HG02798 (cell line): ENCODE measurements at regions not wholly inside any gene's neighbourhood (a gene's known extent, or its start where the extent isn't known, plus 50 kb on each side); places are given as distances from the start of the nearest gene placed in this dataset.
"Not testable (repeated sequence)": the region's sequence is repeated elsewhere in the genome, so short reads cannot be mapped to it uniquely, and the experiment has no call there.

Experiments
- ATAC-seq: cut with Tn5 transposase; IDR thresholded peaks from one replicate; pipeline ENCODE4 v1.9.1; 2021; ENCODE audit warnings: mild to moderate bottlenecking; ENCODE audit not compliant: unreplicated experiment, poor library complexity

DNA sequence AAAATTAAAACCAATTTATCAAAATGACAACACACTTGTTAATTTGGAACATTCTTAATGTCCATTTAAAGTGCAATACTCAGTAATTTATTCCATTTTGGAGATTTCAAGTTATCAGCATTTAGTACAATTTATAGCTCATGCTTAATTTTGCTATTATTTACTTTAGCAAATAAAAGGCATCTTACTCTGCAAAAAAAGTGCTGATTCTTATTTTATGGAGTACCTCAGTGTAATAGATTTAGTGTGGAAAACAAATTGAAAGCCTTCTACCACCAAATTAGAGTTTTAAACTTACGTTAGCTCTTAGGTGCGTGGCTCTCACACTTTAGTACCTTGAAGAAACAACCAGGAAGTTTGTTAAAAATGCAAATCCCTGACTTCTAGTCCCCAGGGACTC, 208.4 kb upstream of the NRIP1 start:
- no peak for ATAC-seq

- no peak for ATAC-seq
Observed at GRCh38 chr21:15274701-15275485, 210.1 kb upstream of the NRIP1 start.

DNA sequence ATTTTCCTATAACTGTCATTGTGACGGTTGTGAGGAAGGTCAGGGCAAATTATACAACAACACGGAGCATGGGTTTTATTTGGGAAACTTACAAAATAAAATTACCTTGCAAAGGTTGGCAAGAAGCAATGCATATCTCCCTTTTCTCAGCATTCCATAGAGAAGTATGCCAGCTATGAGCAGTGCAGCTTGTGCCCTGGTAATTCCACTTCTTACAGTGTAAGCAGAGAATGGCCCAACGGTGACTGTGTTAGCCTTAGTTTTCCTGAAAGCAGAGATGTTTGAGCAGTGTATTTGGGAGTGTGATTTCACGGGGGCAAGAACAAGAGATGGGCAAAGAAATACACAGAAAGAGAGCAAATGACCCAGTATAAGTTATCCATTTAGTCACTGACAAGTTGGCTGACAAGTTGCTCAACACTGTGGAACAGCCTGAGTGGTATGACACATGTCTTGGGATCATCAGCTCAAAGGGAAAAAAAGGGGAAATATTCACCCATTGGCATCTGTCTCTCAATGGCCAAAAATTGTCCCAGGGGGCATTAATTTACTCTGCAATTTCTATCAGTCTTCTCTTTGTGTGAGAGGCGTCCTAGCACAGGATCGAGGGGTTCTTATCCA, 210.9 kb upstream of the NRIP1 start:
- ATAC-seq = no peak

DNA sequence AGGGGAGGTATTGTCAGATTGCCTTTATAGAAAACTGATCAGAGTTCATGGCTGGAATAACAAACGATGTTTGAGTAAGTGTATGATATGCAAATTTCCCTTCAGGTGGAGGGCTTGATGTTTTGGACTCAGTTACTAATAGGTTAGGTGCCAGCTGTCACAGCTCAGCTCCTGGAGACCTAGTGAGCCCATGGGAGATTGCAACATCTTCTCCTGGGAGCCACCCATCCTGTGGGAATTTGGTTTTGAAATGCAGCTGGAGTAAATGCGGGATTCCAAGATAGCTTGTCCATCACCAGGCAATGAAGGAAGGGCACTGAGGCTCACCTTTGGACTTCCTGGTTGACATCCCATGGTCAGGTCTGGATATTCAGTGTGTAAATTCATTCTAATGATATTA, 211.4 kb upstream of the NRIP1 start:
- no peak for ATAC-seq

DNA sequence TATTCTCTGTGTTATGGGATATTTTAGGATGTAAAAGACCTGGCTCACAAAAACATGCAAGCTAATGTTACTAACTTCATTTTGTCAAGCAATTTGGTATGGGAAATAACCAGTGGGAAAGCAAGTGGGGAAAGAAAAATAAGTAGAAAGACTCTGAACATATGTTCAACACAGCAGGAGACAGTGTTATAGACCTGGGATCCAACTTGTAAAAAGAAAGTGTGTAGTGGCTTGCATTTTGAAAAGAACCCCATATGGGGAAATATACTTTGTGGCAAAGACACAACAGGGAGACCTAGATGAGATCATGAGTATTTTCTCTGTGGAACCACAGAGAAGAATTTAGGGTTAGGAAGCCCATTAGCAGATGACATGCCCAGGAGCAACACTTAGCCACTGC, 212.7 kb upstream of the NRIP1 start:
- no peak for ATAC-seq

- ATAC-seq = no peak
Observed at GRCh38 chr21:15278279-15278678, 213.5 kb upstream of the NRIP1 start.

- no peak for ATAC-seq
Observed at GRCh38 chr21:15278851-15279250, 214.1 kb upstream of the NRIP1 start.

DNA sequence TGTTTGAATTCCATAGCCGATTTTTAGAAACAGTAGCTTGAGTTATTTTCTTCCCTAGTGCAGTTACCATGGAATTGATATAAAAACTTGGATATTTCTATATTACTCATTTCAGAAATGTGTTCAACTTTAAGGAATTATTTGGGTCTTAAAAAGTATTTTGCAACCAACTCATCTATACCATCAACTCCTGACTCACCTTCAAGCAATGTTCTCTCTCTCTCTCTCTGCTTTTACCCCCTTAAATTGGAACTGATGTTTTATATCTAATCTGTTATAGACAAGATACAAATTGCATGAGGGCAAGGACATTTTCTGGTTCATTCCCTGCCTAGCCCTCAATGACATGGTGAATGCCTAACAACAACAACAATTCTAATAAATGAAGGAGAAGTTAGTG, 214.7 kb upstream of the NRIP1 start:
- ATAC-seq = no peak

- ATAC-seq = no peak
Observed at GRCh38 chr21:15281714-15282113, 216.9 kb upstream of the NRIP1 start.

GRCh38 chr21:15282665-15283064, 217.9 kb upstream of the NRIP1 start:
- ATAC-seq = no peak

- ATAC-seq = no peak
Observed at GRCh38 chr21:15283138-15283537, 218.3 kb upstream of the NRIP1 start.

DNA sequence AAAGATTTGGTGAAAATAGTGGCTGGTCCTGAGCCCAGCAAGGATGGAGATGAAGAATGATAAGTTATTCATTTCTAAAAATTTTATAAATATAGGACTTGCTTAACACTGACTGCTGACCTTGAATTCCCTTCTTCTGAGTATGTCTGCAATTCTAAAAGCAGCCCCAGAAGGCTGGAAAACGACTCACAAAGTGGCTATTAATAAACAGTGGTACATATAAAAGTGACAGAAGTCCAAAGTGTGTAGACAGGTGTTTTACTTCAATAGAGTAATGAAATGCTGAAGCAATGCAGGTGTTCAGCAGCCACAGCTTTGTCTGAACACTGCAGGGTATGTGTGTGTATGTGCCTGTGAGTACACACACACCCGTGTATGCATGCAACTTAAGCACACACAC, 219.0 kb upstream of the NRIP1 start:
- ATAC-seq = no peak

DNA sequence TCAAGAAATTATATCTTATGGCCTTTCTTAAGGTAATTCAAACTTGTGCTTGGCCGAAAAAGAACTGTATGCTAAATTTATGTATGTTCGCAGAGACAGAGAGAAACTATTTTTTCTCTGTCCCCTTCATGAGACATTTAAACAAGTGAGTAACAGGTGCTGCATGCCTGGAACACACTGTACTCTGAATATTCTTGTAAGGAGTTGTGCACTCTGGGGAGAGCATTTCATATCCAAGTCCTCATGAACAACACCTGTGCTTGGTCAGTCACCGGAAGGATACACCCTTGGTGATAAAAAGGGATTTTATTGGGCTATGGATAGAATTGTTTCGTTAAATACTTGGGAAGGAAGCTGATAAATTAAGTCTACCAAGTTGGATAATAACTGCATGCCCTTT, 220.8 kb upstream of the NRIP1 start:
- ATAC-seq = no peak

- no peak for ATAC-seq
Observed at GRCh38 chr21:15289246-15289645, 224.4 kb upstream of the NRIP1 start.

GRCh38 chr21:15289896-15290841, 225.4 kb upstream of the NRIP1 start:
- ATAC-seq = no peak

DNA sequence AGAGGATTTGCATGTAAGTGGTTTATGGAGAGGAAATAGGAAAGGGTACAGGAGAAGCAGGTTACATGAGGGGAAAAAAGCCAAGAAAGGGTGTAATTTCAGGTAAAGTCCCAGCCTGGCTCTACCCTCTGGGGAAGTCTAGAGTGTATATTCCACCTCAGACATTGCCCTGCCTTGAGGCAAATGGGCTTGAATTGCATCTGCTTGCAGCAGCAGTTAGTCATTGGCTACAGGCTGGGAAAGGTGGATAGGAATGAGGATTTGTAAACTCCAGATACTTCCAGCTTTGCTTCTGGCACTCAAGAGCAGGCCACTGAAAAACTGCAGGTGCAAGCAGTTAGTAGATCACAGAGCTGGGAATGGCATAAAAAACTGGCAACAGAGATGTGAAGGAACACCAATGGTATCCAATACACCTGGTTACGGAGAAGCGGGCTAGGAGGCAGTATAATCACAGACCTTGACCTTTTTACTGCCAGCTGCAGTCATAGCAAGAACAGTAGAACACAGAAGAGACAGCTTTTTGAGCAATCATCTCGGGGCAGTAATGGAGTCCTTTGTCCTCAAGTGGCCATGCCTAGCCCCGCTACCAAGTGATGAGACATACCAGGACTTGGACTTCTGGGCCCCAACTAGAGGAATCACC, 226.9 kb upstream of the NRIP1 start:
- no peak for ATAC-seq

GRCh38 chr21:15293240-15293639, 228.4 kb upstream of the NRIP1 start:
- ATAC-seq = no peak

GRCh38 chr21:15295875-15296274, 231.1 kb upstream of the NRIP1 start:
- no peak for ATAC-seq

DNA sequence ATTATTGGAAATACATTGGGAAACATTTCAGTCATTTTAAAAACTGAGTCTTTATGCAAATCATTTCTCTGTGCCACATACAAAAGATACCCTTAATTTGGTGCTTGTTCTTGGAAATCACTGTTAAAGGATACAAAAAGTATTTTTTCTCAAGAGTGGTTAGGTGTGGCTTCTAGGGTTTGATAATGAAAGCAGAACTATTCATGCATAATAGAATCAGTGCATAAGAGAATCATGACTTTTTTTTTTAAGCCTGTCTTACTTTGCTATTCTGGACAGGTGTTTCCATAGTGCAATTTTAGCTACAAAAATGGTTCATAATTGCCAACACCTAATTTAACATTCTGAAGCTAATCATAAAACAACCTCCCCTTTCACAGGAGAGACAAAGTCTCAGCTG, 233.0 kb upstream of the NRIP1 start:
- ATAC-seq = no peak

DNA sequence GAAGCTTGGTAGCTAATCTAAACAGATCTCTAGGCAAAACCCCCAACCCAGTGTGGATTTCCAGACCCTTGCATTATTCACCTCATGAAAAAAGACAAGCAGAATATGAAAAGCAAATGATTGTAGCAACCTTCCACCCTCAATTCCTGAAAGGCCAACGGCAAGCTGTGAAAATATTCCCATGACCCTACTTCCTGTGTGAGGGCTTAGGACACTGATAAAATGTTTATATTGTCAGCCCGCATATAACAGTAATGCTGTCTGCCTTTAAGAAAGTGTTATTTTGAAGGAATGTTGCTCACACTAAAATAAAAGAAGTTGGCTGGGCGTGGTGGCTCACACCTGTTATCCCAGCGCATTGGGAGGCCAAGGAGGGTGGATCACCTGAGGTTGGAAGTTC, 233.5 kb upstream of the NRIP1 start:
- ATAC-seq = no peak

DNA sequence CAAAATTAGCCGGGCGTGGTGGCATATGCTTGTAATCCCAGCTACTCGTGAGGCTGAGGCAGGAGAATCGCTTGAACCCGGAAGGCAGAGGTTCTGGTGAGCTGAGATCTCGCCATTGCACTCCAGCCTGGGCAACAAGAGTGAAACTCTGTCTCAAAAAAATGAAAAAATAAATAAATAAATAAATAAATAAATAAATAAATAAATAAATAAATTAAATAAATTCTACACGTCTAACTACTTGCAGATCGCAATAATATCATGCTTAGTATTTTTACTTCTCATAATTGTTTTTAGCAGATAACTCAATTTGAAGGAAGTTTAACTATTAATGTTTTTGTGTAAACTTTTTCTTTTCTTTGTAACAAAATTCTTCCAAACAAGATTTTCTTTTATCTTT, 234.0 kb upstream of the NRIP1 start:
- not testable (repeated sequence) for ATAC-seq
